GM10248 (cell line): ENCODE measurements at regions not wholly inside any gene's neighbourhood (a gene's known extent, or its start where the extent isn't known, plus 50 kb on each side); places are given as distances from the start of the nearest gene placed in this dataset.
"Not testable (repeated sequence)": the region's sequence is repeated elsewhere in the genome, so short reads cannot be mapped to it uniquely, and the experiment has no call there.

Experiments used
- CTCF ChIA-PET: fragments of 300-600 bp; sonication (Branson Sonifier 250); formaldehyde crosslinking; extraction: SDS; loops from one replicate; lab custom pipeline; 2021; ENCODE audit warnings: antibody characterized with exemption; lab: Yijun Ruan, JAX
- POLR2A ChIA-PET: fragments of 350-650 bp; sonication (Branson Sonifier 250); formaldehyde crosslinking; extraction: SDS; loops from one replicate; lab custom pipeline; 2020; ENCODE audit warnings: antibody characterized with exemption; lab: Yijun Ruan, JAX
- DNase-seq: peaks from one replicate; pipeline ENCODE4 v3.0.0; 2012; ENCODE audit errors: extremely low spot score
- TF ChIP-seq, protein P1 (sequence below): IDR thresholded peaks from 2 replicates; pipeline ENCODE4 v1.5.1; 2012; ENCODE audit warnings: mild to moderate bottlenecking, low read depth; ENCODE audit errors: extremely low read depth, missing control alignments, control extremely low read depth

DNA sequence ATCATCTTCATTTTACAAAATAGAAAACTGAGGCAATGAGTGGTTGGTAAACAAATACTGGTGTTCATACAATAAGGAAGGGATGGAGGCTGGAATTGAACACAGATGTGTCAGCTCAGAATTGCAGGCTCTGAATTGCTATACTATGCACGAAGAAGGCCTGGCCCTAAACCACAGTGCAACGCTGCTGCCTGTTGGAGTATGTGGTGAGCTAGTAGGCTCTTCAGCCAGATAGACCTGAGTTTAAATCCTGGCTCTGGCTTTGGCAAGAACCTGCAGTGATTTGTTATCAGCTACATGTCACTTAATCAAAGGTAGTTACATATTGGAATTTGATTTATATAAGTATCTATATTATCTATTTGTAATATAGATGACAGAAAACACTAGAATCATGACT, 1602.4 kb upstream of the CELF4 start:
- CTCF ChIA-PET, result no interaction called here

DNA sequence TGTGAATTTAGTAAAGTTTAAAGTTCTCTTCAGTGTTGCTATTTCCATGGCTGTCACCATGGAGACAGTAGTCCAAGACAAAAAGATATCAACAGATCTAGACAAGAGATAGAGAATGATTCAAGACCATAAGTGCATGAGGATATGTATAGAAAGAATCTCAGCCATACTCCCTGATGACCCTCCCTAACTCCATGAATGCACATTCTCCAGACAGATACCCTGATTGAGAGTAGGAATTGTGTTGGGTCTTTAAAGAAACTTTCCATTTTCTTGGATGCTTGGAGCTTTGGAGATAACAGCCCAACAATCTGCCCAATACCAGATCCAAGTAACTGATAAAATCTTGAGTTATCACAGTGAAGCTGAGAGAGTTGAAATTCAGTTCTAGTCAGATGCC, 1601.2 kb upstream of the CELF4 start:
- ChIA-PET CTCF (no interaction called here), POLR2A (no interaction called here)

More for the DNA sequence above, 1602.4 kb upstream of the CELF4 start:
- POLR2A ChIA-PET, result no interaction called here
- DNase-seq, result no peak
- TF ChIP-seq, protein P1, sequence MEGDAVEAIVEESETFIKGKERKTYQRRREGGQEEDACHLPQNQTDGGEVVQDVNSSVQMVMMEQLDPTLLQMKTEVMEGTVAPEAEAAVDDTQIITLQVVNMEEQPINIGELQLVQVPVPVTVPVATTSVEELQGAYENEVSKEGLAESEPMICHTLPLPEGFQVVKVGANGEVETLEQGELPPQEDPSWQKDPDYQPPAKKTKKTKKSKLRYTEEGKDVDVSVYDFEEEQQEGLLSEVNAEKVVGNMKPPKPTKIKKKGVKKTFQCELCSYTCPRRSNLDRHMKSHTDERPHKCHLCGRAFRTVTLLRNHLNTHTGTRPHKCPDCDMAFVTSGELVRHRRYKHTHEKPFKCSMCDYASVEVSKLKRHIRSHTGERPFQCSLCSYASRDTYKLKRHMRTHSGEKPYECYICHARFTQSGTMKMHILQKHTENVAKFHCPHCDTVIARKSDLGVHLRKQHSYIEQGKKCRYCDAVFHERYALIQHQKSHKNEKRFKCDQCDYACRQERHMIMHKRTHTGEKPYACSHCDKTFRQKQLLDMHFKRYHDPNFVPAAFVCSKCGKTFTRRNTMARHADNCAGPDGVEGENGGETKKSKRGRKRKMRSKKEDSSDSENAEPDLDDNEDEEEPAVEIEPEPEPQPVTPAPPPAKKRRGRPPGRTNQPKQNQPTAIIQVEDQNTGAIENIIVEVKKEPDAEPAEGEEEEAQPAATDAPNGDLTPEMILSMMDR, result no peak

DNA sequence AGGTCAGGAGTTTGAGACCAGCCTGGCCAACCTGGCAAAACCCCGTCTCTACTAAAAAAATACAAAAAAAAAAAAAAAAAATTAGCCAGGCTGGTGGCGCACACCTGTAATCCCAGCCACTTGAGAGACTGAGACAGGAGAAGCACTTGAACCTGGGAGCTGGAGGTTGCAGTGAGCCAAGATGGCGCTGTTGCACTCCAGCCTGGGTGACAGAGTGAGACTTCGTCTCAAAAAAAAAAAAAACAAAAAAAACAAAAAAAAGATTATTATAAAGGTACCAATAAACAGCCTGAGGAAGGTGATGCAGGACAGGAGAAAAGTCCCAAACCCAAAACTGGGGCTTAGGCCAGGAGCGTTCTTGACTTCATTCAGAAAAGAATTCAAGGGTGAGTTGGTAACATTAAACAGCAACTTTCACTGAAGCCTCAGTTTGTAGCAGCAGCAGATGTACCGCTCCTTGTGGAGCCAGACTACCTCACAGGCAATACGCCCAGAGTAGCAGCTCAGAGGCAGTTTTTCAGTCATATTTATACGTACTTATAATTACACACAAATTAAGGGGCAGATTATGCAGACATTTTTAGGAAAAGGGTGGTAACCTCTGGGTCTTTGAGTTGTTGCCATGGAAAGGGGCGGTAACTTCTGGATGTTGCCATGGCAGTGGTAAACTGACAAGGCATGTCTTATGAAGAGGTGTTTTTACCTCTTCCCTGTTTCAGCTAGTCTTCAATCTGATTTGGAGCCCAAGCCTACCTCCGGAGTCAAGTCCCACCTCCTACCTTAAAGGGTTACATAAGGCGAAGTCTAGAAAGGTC, 1596.6 kb upstream of the CELF4 start:
- ChIA-PET CTCF (interaction anchor here (0.9 to 1.1 kb wide), 2 partner anchors 9 to 17 kb away, joined by 3 read pairs; no protein-coding TSS in a partner anchor), POLR2A (no interaction called here)
- DNase-seq, result no peak

More for the DNA sequence above, 1601.2 kb upstream of the CELF4 start:
- TF ChIP-seq, protein P1, result no peak
- DNase-seq, result no peak

DNA sequence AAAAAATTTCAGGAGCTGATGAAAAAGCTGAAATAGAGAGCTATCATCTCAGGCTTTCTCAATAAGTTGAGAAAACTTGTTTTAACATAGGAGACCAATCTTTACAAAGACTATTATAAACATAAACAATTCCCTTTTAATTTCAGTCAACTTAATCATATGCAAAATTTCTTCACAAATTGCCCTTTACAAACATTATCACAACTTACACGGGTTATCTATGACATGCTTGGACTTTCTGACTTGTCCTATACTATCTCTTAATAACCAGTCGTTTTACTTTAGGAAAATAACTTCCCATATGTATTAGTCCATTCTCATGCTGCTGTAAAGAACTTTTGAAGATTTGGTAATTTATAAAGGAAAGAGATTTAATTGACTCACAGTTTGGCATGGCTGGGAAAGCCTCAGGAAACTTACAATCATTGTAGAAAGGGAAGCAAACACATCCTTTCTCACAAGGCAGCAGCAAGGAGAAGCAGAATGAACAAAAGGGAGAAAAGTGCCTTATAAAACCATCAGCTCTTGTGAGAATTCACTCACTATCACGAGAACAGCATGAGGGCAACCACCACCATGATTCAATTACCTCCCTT, 1583.7 kb upstream of the CELF4 start:
- TF ChIP-seq, protein P1, result no peak
- POLR2A ChIA-PET, result no interaction called here
- CTCF ChIA-PET, result no interaction called here
- no peak for DNase-seq

More for the DNA sequence above, 1596.6 kb upstream of the CELF4 start:
- TF ChIP-seq, protein P1, result no peak

DNA sequence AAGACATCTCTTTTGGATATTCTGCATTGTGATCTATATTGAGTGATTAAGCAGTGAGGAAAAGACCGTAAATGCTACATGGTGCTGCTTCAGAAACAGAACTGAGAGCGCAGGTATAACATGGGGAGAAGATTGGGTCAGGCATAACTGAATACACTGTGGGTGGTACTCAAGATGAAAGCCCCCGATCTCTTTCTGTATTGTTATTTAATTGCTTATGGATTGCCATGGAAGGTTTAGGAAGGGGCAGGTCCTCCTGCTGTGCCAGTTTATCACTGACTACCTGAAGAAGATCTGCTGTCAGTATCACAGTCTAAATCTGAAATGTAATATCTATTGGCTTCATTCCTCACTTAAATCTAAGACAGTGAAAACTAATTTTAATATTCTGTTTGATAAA, 1568.7 kb upstream of the CELF4 start:
- ChIA-PET POLR2A (no interaction called here), CTCF (no interaction called here)
- TF ChIP-seq, protein P1, result no peak

DNA sequence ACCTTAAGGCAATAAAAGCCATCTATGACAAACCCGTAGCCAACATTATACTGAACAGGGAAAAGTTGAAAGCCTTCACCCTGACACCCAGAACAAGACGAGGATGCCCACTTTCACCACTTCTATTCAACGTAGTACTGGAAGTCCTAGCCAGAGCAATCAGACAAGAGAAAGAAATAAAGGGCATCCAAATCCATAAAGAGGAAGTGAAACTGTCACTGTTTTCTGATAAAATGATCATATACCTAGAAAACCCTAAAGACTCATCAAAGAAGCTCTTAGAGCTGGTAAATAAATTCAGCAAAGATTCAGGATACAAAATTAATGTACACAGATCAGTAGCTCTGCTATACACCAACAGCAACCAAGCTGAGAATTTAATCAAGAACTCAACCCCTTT, 1561.9 kb upstream of the CELF4 start:
- CTCF ChIA-PET, DNase-seq, POLR2A ChIA-PET: not testable (repeated sequence)

More for the DNA sequence above, 1568.7 kb upstream of the CELF4 start:
- no peak for DNase-seq

DNA sequence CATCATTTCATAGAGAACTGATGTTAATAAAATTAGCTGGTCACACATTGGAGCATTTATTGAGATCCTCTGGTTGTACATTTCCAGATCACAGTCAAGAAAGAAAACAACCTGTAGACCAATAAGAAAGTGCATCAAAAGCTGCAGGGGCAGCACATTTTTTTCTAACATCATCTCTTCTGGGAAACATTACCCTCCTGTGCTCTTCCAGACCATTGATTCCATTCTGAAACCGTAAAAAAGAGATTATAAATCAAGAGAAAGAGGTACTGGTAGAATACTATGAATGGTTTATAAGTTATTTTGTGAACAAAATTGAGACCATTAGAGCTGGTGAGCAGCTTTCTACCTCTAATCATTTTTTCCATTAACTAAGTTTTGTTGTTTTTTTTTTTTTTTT, 1548.2 kb upstream of the CELF4 start:
- DNase-seq, result no peak
- ChIA-PET CTCF (no interaction called here), POLR2A (no interaction called here)
- TF ChIP-seq, protein P1, result no peak
